K562 (cell line): ENCODE measurements at regions not wholly inside any gene's neighbourhood (a gene's known extent, or its start where the extent isn't known, plus 50 kb on each side); places are given as distances from the start of the nearest gene placed in this dataset.

ENCODE experiments used
- ZNF175 ChIP-seq: fragments of 200-800 bp; sonication (Bioruptor generic); IDR thresholded peaks from 2 replicates; pipeline ENCODE4 v1.6.1; 2016; ENCODE audit warnings: low read depth, mild to moderate bottlenecking, missing genetic modification characterization, missing compliant biosample characterization
- TF ChIP-seq, protein P1 (sequence below): fragments of 250-450 bp; sonication (Bioruptor Pico); IDR thresholded peaks from 2 replicates; pipeline ENCODE4 v1.5.0; 2021

DNA sequence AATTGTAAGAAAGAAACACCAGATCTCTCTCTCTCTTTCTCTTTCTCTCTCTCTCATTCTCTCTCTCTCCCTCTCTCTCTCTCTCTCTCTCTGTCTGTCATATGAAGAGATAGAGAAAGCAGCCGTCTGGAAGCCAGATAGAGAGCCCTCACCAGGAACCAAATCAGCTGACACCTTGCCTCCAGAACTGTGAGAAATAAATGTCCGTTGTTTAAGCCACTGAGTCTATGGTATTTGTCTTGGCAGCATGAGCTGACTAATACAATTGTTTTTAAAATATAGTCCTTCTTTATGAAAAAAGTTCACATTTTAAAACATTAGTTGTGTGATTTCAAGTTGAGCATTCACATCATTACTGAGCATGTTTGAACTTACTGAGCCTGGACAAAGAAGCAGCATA is 275.6 kb downstream of the CETN3 start:
- no peak for TF ChIP-seq ZNF175
- TF ChIP-seq, protein P1, sequence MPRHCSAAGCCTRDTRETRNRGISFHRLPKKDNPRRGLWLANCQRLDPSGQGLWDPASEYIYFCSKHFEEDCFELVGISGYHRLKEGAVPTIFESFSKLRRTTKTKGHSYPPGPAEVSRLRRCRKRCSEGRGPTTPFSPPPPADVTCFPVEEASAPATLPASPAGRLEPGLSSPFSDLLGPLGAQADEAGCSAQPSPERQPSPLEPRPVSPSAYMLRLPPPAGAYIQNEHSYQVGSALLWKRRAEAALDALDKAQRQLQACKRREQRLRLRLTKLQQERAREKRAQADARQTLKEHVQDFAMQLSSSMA (CRISPR knock-in tag) = no peak
